ENCODE measurements at regions not wholly inside any gene's neighbourhood (a gene's known extent, or its start where the extent isn't known, plus 50 kb on each side); places are given as distances from the start of the nearest gene placed in this dataset.

DNA sequence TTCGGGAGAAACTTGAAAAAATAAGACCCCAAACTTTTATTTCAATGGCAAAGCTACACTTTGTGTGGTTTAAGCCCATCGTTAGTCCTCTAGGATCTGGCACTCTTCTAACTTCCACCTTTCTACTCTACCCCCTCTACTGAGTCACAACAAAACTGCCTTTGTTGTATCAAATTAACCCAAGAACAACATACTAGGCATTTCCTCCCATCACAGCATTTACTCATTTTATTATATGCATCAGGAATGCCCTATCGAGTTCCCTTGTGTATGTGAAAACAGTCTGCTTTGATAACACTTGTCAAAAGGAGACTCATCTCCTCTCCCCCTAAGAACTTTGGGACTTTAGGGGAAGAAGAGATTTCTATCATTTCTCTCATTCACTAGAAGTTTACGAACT lies 158.9 kb upstream of the FREM1 start:
- TF ChIP-seq CTCF (IDR thresholded peaks at IDR 0.05 in 4 of 5, conservative IDR thresholded peaks at IDR 0.05 in 1 of 5) (no peak), POLR2A (IDR thresholded peaks at IDR 0.05) (no peak)
